ENCODE measurements at regions not wholly inside any gene's neighbourhood (a gene's known extent, or its start where the extent isn't known, plus 50 kb on each side); places are given as distances from the start of the nearest gene placed in this dataset.

DNA sequence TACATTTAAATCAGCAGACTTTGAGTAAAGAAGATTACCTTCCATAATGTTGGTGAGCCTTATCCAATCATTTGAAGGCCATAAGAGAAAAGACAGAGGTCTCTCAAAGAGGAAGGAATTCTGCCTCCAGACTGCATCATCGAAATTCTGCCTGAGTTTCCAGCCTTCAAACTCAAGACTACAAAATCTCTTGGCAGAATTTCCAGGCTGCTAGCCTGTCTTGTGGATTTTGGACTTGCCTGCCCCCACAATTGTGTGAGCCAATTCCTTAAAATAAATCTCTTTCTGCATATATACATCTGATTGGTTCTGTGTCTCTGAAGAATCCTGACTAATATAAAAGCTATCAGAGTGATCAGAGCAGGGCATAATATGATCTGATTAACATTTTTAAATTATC lies 216.6 kb upstream of the CPHXL start:
- TF ChIP-seq, protein P1, sequence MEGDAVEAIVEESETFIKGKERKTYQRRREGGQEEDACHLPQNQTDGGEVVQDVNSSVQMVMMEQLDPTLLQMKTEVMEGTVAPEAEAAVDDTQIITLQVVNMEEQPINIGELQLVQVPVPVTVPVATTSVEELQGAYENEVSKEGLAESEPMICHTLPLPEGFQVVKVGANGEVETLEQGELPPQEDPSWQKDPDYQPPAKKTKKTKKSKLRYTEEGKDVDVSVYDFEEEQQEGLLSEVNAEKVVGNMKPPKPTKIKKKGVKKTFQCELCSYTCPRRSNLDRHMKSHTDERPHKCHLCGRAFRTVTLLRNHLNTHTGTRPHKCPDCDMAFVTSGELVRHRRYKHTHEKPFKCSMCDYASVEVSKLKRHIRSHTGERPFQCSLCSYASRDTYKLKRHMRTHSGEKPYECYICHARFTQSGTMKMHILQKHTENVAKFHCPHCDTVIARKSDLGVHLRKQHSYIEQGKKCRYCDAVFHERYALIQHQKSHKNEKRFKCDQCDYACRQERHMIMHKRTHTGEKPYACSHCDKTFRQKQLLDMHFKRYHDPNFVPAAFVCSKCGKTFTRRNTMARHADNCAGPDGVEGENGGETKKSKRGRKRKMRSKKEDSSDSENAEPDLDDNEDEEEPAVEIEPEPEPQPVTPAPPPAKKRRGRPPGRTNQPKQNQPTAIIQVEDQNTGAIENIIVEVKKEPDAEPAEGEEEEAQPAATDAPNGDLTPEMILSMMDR (IDR thresholded peaks at IDR 0.05) = no peak
- TF ChIP-seq SIN3A (IDR thresholded peaks at IDR 0.05; ENCODE audit: borderline replicate concordance, insufficient read depth, low read depth, low read length) = no peak
